HepG2 (cell line): ENCODE measurements at regions not wholly inside any gene's neighbourhood (a gene's known extent, or its start where the extent isn't known, plus 50 kb on each side); places are given as distances from the start of the nearest gene placed in this dataset.

Experiments used
- ATAC-seq: fragments of 200-7000 bp; cut with Tn5 transposase; 3 replicates; pipeline ENCODE4 v1.9.1; 2020; ENCODE audit warnings: mild to moderate bottlenecking, moderate library complexity
- BruUV-seq: library from RNA; stranded (reverse); fragments of 400-500 nt; replicated peaks from 2 replicates; lab custom pipeline; 2021; lab: Mats Ljungman, UMichigan
- CTCF ChIA-PET: fragments of 300-600 bp; formaldehyde crosslinking; extraction: SDS; loops from one replicate; lab custom pipeline; 2021; ENCODE audit warnings: low total read pairs, inconsistent platforms, low intra/inter-chr PET ratio; lab: Yijun Ruan, JAX
- POLR2A ChIA-PET: fragments of 350-600 bp; sonication (Branson Sonifier 250); formaldehyde crosslinking; loops from one replicate; lab custom pipeline; 2020; ENCODE audit warnings: antibody characterized with exemption, inconsistent platforms; lab: Yijun Ruan, JAX
- DNase-seq: peaks from one replicate; pipeline ENCODE4 v3.0.0-alpha.2; 2015; ENCODE audit warnings: low spot score
- FAIRE-seq: peaks from 3 replicates; lab custom pipeline; 2011; peaks lifted over from hg19 to GRCh38; lab: Jason Lieb, UNC
- H2AFZ ChIP-seq: one replicate; pipeline ENCODE4 v1.6.1; 2011; ENCODE audit warnings: low read length, inconsistent platforms
- H3K27ac ChIP-seq: fragments of 300-600 bp; 3 replicates; pipeline ENCODE4 v1.8.0; 2011; ENCODE audit warnings: mixed run types, mild to moderate bottlenecking, mixed read lengths, low read length, inconsistent platforms; ENCODE audit not compliant: insufficient read depth; ENCODE audit errors: extremely low read length
- H3K27me3 ChIP-seq, 2 experiments: fragments of 200-600 bp in 1 of 2; 2 replicates in 1 of 2; 3 replicates in 1 of 2; pipeline versions ENCODE4 v1.6.0 to v1.8.0; 2011; ENCODE audit warnings: low read length in 2 of 2, mild to moderate bottlenecking in 2 of 2, moderate library complexity in 2 of 2, inconsistent platforms in 1 of 2; ENCODE audit not compliant: insufficient read depth in 2 of 2, control insufficient read depth in 1 of 2
- H3K36me3 ChIP-seq, 2 experiments: fragments of 200-600 bp in 1 of 2; replicated peaks in 1 of 2; 2 replicates in 1 of 2; 3 replicates in 1 of 2; pipeline versions ENCODE4 v1.5.1 to v1.8.0; 2011; ENCODE audit warnings: low read length in 2 of 2, inconsistent platforms in 1 of 2; ENCODE audit not compliant: insufficient read depth in 2 of 2, control insufficient read depth in 1 of 2
- H3K4me1 ChIP-seq: 2 replicates; pipeline ENCODE4 v1.5.1; 2012; ENCODE audit warnings: low read length, inconsistent platforms; ENCODE audit not compliant: insufficient read depth
- H3K4me2 ChIP-seq: 2 replicates; pipeline ENCODE4 v1.6.0; 2011; ENCODE audit warnings: low read depth, low read length, inconsistent platforms
- H3K4me3 ChIP-seq, 3 experiments: fragments of 200-600 bp in 1 of 3; sonication (generic), shearing (Covaris generic) in 1 of 3; replicated peaks in 1 of 3; 2 replicates each; pipeline ENCODE4 v1.5.1; 2011 to 2016; ENCODE audit warnings: low read length in 3 of 3, inconsistent platforms in 2 of 3, low read depth in 2 of 3, mild to moderate bottlenecking in 2 of 3, control low read depth in 1 of 3, mixed read lengths in 1 of 3; ENCODE audit not compliant: insufficient read depth in 1 of 3
- H3K79me2 ChIP-seq: one replicate; pipeline ENCODE4 v1.6.1; 2011; ENCODE audit warnings: low read length, inconsistent platforms; ENCODE audit not compliant: insufficient read depth
- H3K9ac ChIP-seq: 2 replicates; pipeline ENCODE4 v1.6.0; 2011; ENCODE audit warnings: mild to moderate bottlenecking, low read depth, low read length, inconsistent platforms; ENCODE audit not compliant: insufficient read depth
- H3K9me3 ChIP-seq: 2 replicates; pipeline ENCODE4 v1.5.1; 2012; ENCODE audit warnings: mild to moderate bottlenecking, low read length
- H4K20me1 ChIP-seq: 2 replicates; pipeline ENCODE4 v1.6.0; 2011; ENCODE audit warnings: inconsistent platforms, mild to moderate bottlenecking, low read length, moderate library complexity; ENCODE audit not compliant: insufficient read depth
- SALL2 ChIP-seq: sonication (generic); formaldehyde crosslinking; IDR thresholded peaks from 2 replicates; pipeline ENCODE4 v1.8.1; 2023; ENCODE audit warnings: mild to moderate bottlenecking, missing genetic modification reagents, inconsistent platforms
- ZNF549 ChIP-seq: sonication (generic); formaldehyde crosslinking; IDR thresholded peaks from 2 replicates; pipeline ENCODE4 v1.5.0; 2020; ENCODE audit warnings: missing genetic modification reagents
- ZNF616 ChIP-seq: sonication (generic); formaldehyde crosslinking; IDR thresholded peaks from 2 replicates; pipeline ENCODE4 v1.5.0; 2020; ENCODE audit warnings: low read depth, mild to moderate bottlenecking, missing genetic modification reagents
- WGBS: methylation state at CpG from one replicate; pipeline ENCODE4 v1.1.6; 2017; ENCODE audit warnings: low lambda C conversion rate; 5-methylcytosine and 5-hydroxymethylcytosine counted together
- in situ Hi-C: cut with HindIII; loops from 2 replicates; pipeline ENCODE4 v1.10.0; 2017; ENCODE audit warnings: low pct_unique_long_range_greater_than_20kb; ENCODE audit not compliant: extremely low pct_ligation_motif_present
- intact Hi-C: fragments of 100-400 bp; cut with micrococcal nuclease; formaldehyde crosslinking; loops from one replicate; pipeline ENCODE4 v1.10.0; 2022; ENCODE audit not compliant: unreplicated experiment
- TF ChIP-seq, protein P1 (sequence below): sonication (generic); formaldehyde crosslinking; IDR thresholded peaks from 2 replicates; pipeline ENCODE4 v1.4.0; 2020; ENCODE audit warnings: mild to moderate bottlenecking, missing genetic modification reagents
- TF ChIP-seq, protein P2 (sequence below): sonication (generic); formaldehyde crosslinking; IDR thresholded peaks from 2 replicates; pipeline ENCODE4 v1.4.0; 2020; ENCODE audit warnings: missing genetic modification reagents

- TF ChIP-seq, protein P1, sequence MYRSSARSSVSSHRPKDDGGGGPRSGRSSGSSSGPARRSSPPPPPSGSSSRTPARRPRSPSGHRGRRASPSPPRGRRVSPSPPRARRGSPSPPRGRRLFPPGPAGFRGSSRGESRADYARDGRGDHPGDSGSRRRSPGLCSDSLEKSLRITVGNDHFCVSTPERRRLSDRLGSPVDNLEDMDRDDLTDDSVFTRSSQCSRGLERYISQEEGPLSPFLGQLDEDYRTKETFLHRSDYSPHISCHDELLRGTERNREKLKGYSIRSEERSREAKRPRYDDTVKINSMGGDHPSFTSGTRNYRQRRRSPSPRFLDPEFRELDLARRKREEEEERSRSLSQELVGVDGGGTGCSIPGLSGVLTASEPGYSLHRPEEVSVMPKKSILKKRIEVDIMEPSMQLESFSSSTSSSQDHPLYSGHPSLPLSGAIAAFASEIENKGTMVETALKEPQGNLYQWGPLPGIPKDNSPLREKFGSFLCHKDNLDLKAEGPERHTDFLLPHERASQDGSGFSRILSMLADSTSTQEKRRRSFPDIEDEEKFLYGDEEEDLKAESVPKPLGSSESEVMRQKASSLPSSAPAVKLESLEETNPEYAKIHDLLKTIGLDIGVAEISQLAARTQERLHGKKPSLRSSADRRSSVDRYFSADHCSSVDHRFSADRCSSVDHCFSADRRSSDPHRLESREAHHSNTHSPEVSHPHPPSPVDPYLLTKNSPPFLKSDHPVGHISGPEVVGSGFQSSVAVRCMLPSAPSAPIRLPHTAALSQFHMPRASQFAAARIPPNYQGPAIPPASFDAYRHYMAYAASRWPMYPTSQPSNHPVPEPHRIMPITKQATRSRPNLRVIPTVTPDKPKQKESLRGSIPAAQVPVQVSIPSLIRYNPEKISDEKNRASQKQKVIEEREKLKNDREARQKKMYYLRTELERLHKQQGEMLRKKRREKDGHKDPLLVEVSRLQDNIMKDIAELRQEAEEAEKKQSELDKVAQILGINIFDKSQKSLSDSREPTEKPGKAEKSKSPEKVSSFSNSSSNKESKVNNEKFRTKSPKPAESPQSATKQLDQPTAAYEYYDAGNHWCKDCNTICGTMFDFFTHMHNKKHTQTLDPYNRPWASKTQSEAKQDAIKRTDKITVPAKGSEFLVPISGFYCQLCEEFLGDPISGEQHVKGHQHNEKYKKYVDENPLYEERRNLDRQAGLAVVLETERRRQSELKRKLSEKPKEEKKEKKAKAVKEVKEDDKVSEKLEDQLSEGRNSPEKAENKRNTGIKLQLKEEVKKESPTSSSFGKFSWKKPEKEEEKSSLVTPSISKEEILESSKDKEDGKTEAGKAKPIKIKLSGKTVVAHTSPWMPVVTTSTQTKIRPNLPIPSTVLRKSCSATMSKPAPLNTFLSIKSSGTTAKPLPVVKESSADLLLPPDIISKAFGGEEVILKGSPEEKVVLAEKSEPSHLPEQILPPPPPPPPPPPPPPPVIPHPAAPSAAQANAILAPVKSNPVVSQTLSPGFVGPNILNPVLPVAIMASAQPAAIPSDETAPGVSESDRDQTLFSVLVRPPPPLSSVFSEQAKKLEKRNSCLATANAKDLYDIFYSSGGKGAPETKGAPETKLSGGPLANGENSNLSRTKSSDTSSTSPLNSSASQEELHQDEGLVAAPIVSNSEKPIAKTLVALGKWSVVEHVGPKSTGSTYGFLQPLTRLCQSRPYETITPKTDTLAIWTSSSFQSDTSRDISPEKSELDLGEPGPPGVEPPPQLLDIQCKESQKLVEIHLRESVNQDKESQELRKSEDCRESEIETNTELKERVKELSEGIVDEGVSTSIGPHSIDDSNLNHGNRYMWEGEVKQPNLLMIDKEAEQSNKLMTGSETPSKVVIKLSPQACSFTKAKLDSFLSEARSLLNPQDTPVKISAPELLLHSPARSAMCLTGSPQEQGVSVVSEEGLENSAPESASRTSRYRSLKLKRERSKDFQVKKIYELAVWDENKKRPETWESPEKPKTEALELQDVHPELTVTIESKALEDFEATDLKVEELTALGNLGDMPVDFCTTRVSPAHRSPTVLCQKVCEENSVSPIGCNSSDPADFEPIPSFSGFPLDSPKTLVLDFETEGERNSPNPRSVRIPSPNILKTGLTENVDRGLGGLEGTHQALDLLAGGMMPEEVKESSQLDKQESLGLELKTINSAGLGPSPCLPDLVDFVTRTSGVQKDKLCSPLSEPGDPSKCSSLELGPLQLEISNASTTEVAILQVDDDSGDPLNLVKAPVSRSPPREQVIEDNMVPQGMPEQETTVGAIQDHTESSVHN (CRISPR knock-in tag): no peak
- no peak for TF ChIP-seq ZNF616 (CRISPR knock-in tag)
- no peak for TF ChIP-seq ZNF549
These were observed 152.1 kb upstream of the EEA1 start (continued) for GRCh38 chr12:93080994-93081809.

GRCh38 chr12:93081810-93082165 lies 152.7 kb upstream of the EEA1 start:
- 98% methylated on average over 4 of the region's 4 CpGs for WGBS
- Histone ChIP-seq H3K9me3 (peaks cover 8% of the 10 kb centered on the region; the same call in 1 of the 2 replicates), H2AFZ (no peak overlapping the region), H4K20me1 (no peaks in the 10 kb centered on the region), H3K4me2 (no peak overlapping the region), H3K27me3 (no peaks in the 10 kb centered on the region), H3K4me1 (peaks cover 49% of the 10 kb centered on the region), H3K79me2 (no peaks in the 10 kb centered on the region), H3K9ac (no peak overlapping the region), H3K36me3 (no peaks in the 10 kb centered on the region), H3K4me3 (no peak overlapping the region), H3K27ac (peak overlapping the region; percentile 35)
- ATAC-seq (no peak), DNase-seq (no peak), FAIRE-seq (no peak)
- CTCF ChIA-PET: no interaction called here
- in situ Hi-C loops (no loop called here), intact Hi-C loops (no loop called here)
- POLR2A ChIA-PET: no interaction called here
- BruUV-seq: no TSS peak
- no peak for TF ChIP-seq SALL2 (CRISPR knock-in tag)
- TF ChIP-seq, protein P2, sequence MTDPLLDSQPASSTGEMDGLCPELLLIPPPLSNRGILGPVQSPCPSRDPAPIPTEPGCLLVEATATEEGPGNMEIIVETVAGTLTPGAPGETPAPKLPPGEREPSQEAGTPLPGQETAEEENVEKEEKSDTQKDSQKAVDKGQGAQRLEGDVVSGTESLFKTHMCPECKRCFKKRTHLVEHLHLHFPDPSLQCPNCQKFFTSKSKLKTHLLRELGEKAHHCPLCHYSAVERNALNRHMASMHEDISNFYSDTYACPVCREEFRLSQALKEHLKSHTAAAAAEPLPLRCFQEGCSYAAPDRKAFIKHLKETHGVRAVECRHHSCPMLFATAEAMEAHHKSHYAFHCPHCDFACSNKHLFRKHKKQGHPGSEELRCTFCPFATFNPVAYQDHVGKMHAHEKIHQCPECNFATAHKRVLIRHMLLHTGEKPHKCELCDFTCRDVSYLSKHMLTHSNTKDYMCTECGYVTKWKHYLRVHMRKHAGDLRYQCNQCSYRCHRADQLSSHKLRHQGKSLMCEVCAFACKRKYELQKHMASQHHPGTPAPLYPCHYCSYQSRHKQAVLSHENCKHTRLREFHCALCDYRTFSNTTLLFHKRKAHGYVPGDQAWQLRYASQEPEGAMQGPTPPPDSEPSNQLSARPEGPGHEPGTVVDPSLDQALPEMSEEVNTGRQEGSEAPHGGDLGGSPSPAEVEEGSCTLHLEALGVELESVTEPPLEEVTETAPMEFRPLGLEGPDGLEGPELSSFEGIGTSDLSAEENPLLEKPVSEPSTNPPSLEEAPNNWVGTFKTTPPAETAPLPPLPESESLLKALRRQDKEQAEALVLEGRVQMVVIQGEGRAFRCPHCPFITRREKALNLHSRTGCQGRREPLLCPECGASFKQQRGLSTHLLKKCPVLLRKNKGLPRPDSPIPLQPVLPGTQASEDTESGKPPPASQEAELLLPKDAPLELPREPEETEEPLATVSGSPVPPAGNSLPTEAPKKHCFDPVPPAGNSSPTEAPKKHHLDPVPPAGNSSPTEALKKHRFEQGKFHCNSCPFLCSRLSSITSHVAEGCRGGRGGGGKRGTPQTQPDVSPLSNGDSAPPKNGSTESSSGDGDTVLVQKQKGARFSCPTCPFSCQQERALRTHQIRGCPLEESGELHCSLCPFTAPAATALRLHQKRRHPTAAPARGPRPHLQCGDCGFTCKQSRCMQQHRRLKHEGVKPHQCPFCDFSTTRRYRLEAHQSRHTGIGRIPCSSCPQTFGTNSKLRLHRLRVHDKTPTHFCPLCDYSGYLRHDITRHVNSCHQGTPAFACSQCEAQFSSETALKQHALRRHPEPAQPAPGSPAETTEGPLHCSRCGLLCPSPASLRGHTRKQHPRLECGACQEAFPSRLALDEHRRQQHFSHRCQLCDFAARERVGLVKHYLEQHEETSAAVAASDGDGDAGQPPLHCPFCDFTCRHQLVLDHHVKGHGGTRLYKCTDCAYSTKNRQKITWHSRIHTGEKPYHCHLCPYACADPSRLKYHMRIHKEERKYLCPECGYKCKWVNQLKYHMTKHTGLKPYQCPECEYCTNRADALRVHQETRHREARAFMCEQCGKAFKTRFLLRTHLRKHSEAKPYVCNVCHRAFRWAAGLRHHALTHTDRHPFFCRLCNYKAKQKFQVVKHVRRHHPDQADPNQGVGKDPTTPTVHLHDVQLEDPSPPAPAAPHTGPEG (CRISPR knock-in tag): no peak
